H1 (cell line): ENCODE measurements at regions not wholly inside any gene's neighbourhood (a gene's known extent, or its start where the extent isn't known, plus 50 kb on each side); places are given as distances from the start of the nearest gene placed in this dataset.

Source experiments
- CTCF ChIA-PET: fragments of 300-600 bp; sonication (Branson Sonifier 250); formaldehyde crosslinking; loops from one replicate; lab custom pipeline; 2021; ENCODE audit not compliant: partially characterized antibody; lab: Charles Lee
- POLR2A ChIA-PET: fragments of 300-600 bp; sonication (Branson Sonifier 250); formaldehyde crosslinking; loops from one replicate; lab custom pipeline; 2021; ENCODE audit warnings: inconsistent platforms; ENCODE audit not compliant: partially characterized antibody; lab: Charles Lee
- DNase-seq, 2 experiments: peaks; one replicate each; pipeline versions ENCODE4 v3.0.0 to v3.0.0-alpha.2; 2010 to 2022; ENCODE audit warnings: low spot score in 2 of 2, low read depth in 1 of 2, mixed read lengths in 1 of 2
- FAIRE-seq: peaks from 2 replicates; lab custom pipeline; 2011; peaks lifted over from hg19 to GRCh38; lab: Jason Lieb, UNC
- H2AFZ ChIP-seq: 2 replicates; pipeline ENCODE4 v1.8.1; 2012; ENCODE audit warnings: low read length, inconsistent platforms
- H2AK5ac ChIP-seq: 2 replicates; pipeline ENCODE4 v1.6.1; 2013; ENCODE audit warnings: low read depth, low read length
- H2BK120ac ChIP-seq: replicated peaks from 2 replicates; pipeline ENCODE3; 2013; ENCODE audit warnings: low read depth, low read length, inconsistent platforms
- H2BK12ac ChIP-seq: 2 replicates; pipeline ENCODE4 v1.6.1; 2013; ENCODE audit warnings: low read depth, low read length
- H2BK15ac ChIP-seq: 2 replicates; pipeline ENCODE4 v1.6.1; 2013; ENCODE audit warnings: low read length
- H2BK20ac ChIP-seq: 2 replicates; pipeline ENCODE4 v1.6.1; 2013; ENCODE audit warnings: low read length
- H2BK5ac ChIP-seq: 2 replicates; pipeline ENCODE4 v1.6.1; 2013; ENCODE audit warnings: low read depth, low read length
- H3K14ac ChIP-seq: 2 replicates; pipeline ENCODE4 v1.6.1; 2013; ENCODE audit warnings: inconsistent platforms; ENCODE audit not compliant: insufficient read length
- H3K18ac ChIP-seq: 2 replicates; pipeline ENCODE4 v1.6.1; 2013; ENCODE audit warnings: low read length; ENCODE audit errors: extremely low read depth
- H3K23ac ChIP-seq: 2 replicates; pipeline ENCODE4 v1.6.1; 2013; ENCODE audit warnings: inconsistent platforms; ENCODE audit not compliant: insufficient read length
- H3K23me2 ChIP-seq: 2 replicates; pipeline ENCODE4 v1.6.1; 2013; ENCODE audit warnings: low read depth, low read length
- H3K27ac ChIP-seq: 2 replicates; pipeline ENCODE4 v1.6.1; 2011; ENCODE audit warnings: low read depth, low read length, inconsistent platforms
- H3K27me3 ChIP-seq, 4 experiments: replicated peaks in 1 of 4; 1 replicate in 1 of 4; 2 replicates in 3 of 4; pipeline versions ENCODE4 v1.6.1 to v1.8.1; 2011 to 2013; ENCODE audit warnings: low read length in 3 of 4, mild to moderate bottlenecking in 3 of 4, inconsistent platforms in 2 of 4, mixed read lengths in 2 of 4, moderate library complexity in 1 of 4; ENCODE audit not compliant: control insufficient read depth in 3 of 4, insufficient read depth in 3 of 4; ENCODE audit errors: extremely low read depth in 1 of 4
- H3K36me3 ChIP-seq, 4 experiments: 2 replicates each; pipeline versions ENCODE4 v1.6.1 to v1.8.1; 2011 to 2013; ENCODE audit warnings: mild to moderate bottlenecking in 4 of 4, low read length in 3 of 4, moderate library complexity in 2 of 4, control low read depth in 1 of 4, inconsistent platforms in 1 of 4; ENCODE audit not compliant: insufficient read depth in 4 of 4, control insufficient read depth in 2 of 4
- H3K4ac ChIP-seq: replicated peaks from 2 replicates; pipeline ENCODE3; 2013; ENCODE audit warnings: low read length, low read depth, mixed read lengths, inconsistent platforms; ENCODE audit not compliant: insufficient read length
- H3K4me1 ChIP-seq, 4 experiments: replicated peaks in 1 of 4; 1 replicate in 1 of 4; 2 replicates in 3 of 4; pipeline versions ENCODE4 v1.6.1 to v1.8.1; 2011 to 2013; ENCODE audit warnings: low read length in 3 of 4, inconsistent platforms in 2 of 4, mixed read lengths in 1 of 4; ENCODE audit not compliant: insufficient read depth in 4 of 4, control insufficient read depth in 3 of 4
- H3K4me2 ChIP-seq, 2 experiments: 2 replicates each; pipeline versions ENCODE4 v1.6.1 to v1.8.1; 2011 to 2013; ENCODE audit warnings: low read depth in 2 of 2, low read length in 2 of 2, control low read depth in 1 of 2, inconsistent platforms in 1 of 2, mild to moderate bottlenecking in 1 of 2; ENCODE audit not compliant: insufficient read depth in 1 of 2
- H3K4me3 ChIP-seq, 4 experiments: fragments of 200-600, 300-600 bp in 1 of 4; sonication (generic), shearing (Covaris generic), sonication (Bioruptor Twin) in 1 of 4; 2 replicates each; pipeline versions ENCODE4 v1.5.1 to v1.8.1; 2011 to 2016; ENCODE audit warnings: low read length in 4 of 4, low read depth in 3 of 4, control low read depth in 2 of 4, inconsistent platforms in 2 of 4, mild to moderate bottlenecking in 2 of 4, mixed read lengths in 1 of 4, moderate library complexity in 1 of 4; ENCODE audit not compliant: insufficient read depth in 2 of 4; ENCODE audit errors: extremely low read depth in 1 of 4
- H3K56ac ChIP-seq: replicated peaks from 2 replicates; pipeline ENCODE3; 2013; ENCODE audit warnings: low read depth, mild to moderate bottlenecking, mixed read lengths, low read length, inconsistent platforms; ENCODE audit not compliant: insufficient read length
- H3K79me1 ChIP-seq: 2 replicates; pipeline ENCODE4 v1.6.1; 2013; ENCODE audit warnings: low read depth, low read length, control low read depth
- H3K79me2 ChIP-seq, 2 experiments: 2 replicates each; pipeline versions ENCODE4 v1.6.1 to v1.8.1; 2012 to 2013; ENCODE audit warnings: low read length in 2 of 2, mild to moderate bottlenecking in 2 of 2, inconsistent platforms in 1 of 2; ENCODE audit not compliant: insufficient read depth in 2 of 2, control insufficient read depth in 1 of 2
- H3K9ac ChIP-seq, 4 experiments: replicated peaks in 1 of 4; 1 replicate in 1 of 4; 2 replicates in 3 of 4; pipeline versions ENCODE4 v1.6.1 to v1.8.1; 2011 to 2013; ENCODE audit warnings: low read depth in 3 of 4, low read length in 3 of 4, control low read depth in 2 of 4, mild to moderate bottlenecking in 2 of 4, moderate library complexity in 2 of 4, inconsistent platforms in 1 of 4; ENCODE audit errors: extremely low read depth in 1 of 4
- H3K9me3 ChIP-seq, 2 experiments: 2 replicates each; pipeline versions ENCODE4 v1.6.1 to v1.8.1; 2012 to 2013; ENCODE audit warnings: mild to moderate bottlenecking in 2 of 2, moderate library complexity in 2 of 2, control low read depth in 1 of 2, inconsistent platforms in 1 of 2, low read depth in 1 of 2, low read length in 1 of 2, mixed read lengths in 1 of 2; ENCODE audit not compliant: insufficient read depth in 2 of 2
- H4K20me1 ChIP-seq, 2 experiments: replicated peaks in 1 of 2; 2 replicates each; pipeline versions ENCODE3 to v1.8.1; 2011 to 2013; ENCODE audit warnings: inconsistent platforms in 2 of 2, low read length in 2 of 2, mild to moderate bottlenecking in 1 of 2; ENCODE audit not compliant: insufficient read depth in 2 of 2, control insufficient read depth in 1 of 2
- H4K5ac ChIP-seq: 2 replicates; pipeline ENCODE4 v1.6.1; 2013; ENCODE audit warnings: low read length, low read depth, mixed read lengths, inconsistent platforms; ENCODE audit not compliant: insufficient read length
- H4K8ac ChIP-seq: 2 replicates; pipeline ENCODE4 v1.8.0; 2013; ENCODE audit warnings: mild to moderate bottlenecking, moderate library complexity, low read length, inconsistent platforms; ENCODE audit not compliant: insufficient read depth; ENCODE audit errors: extremely low read depth
- H4K91ac ChIP-seq: replicated peaks from 2 replicates; pipeline ENCODE3; 2013; ENCODE audit warnings: low read length, mixed read lengths, inconsistent platforms; ENCODE audit not compliant: insufficient read length
- BCL11A ChIP-seq, 2 experiments: IDR thresholded peaks; one replicate each; pipeline ENCODE4 v1.6.1; 2011; ENCODE audit warnings: low read depth in 2 of 2, low read length in 2 of 2, mild to moderate bottlenecking in 2 of 2
- CHD1 ChIP-seq: IDR thresholded peaks from 2 replicates; pipeline ENCODE4 v1.6.1; 2012; ENCODE audit warnings: low read depth, low read length, improper control_type of control experiment
- CTBP2 ChIP-seq: IDR thresholded peaks from 2 replicates; pipeline ENCODE4 v1.7.0; 2011; ENCODE audit warnings: borderline replicate concordance, mild to moderate bottlenecking, moderate library complexity, mixed read lengths, low read length; ENCODE audit not compliant: insufficient read depth, insufficient read length
- FOSL1 ChIP-seq: IDR thresholded peaks from 2 replicates; pipeline ENCODE4 v1.6.1; 2011; ENCODE audit warnings: mild to moderate bottlenecking, low read depth, low read length, moderate library complexity; ENCODE audit not compliant: insufficient read depth
- GTF2F1 ChIP-seq: IDR thresholded peaks from 2 replicates; pipeline ENCODE4 v1.6.1; 2012; ENCODE audit warnings: low read depth, low read length, improper control_type of control experiment, borderline replicate concordance
- MAX ChIP-seq: IDR thresholded peaks from 2 replicates; pipeline ENCODE4 v1.6.1; 2012; ENCODE audit warnings: inconsistent platforms
- NRF1 ChIP-seq: IDR thresholded peaks from 2 replicates; pipeline ENCODE4 v1.6.1; 2011; ENCODE audit warnings: mild to moderate bottlenecking, low read depth, low read length, improper control_type of control experiment
- POLR2A ChIP-seq, 2 experiments: IDR thresholded peaks; 1 replicate in 1 of 2; 2 replicates in 1 of 2; pipeline ENCODE4 v1.6.1; 2011; ENCODE audit warnings: low read depth in 2 of 2, low read length in 2 of 2, mild to moderate bottlenecking in 2 of 2; ENCODE audit errors: control extremely low read depth in 1 of 2
- RBBP5 ChIP-seq: IDR thresholded peaks from 2 replicates; pipeline ENCODE4 v1.7.1; 2012; ENCODE audit warnings: low read depth, mild to moderate bottlenecking, inconsistent platforms, low read length, moderate library complexity, borderline replicate concordance
- RFX5 ChIP-seq: IDR thresholded peaks from 2 replicates; pipeline ENCODE4 v1.6.1; 2011; ENCODE audit warnings: low read depth, low read length, improper control_type of control experiment, borderline replicate concordance
- RNF2 ChIP-seq: fragments of 200-900, 300-1000 bp; sonication (generic); IDR thresholded peaks from 2 replicates; pipeline ENCODE4 v1.7.1; 2016; ENCODE audit warnings: borderline replicate concordance, low read depth, mild to moderate bottlenecking, antibody characterized with exemption, low read length; ENCODE audit not compliant: poor library complexity, severe bottlenecking; ENCODE audit errors: missing control alignments
- SP2 ChIP-seq: IDR thresholded peaks from 2 replicates; pipeline ENCODE4 v1.6.1; 2012; ENCODE audit warnings: mild to moderate bottlenecking, low read length, inconsistent platforms
- SUZ12 ChIP-seq: fragments of 200-600 bp; sonication (generic); IDR thresholded peaks from 2 replicates; pipeline ENCODE4 v1.6.1; 2012; ENCODE audit warnings: mild to moderate bottlenecking, inconsistent platforms, low read length, moderate library complexity, mixed read lengths
- TAF1 ChIP-seq: IDR thresholded peaks from 2 replicates; pipeline ENCODE4 v1.6.1; 2011; ENCODE audit warnings: mild to moderate bottlenecking, low read depth, low read length
- TBP ChIP-seq: IDR thresholded peaks from 2 replicates; pipeline ENCODE4 v1.6.1; 2011; ENCODE audit warnings: low read depth, low read length, improper control_type of control experiment
- WGBS, 2 experiments: shearing (Covaris generic) in 1 of 2; methylation state at CpG; one replicate each; pipeline versions ENCODE4 v1.1.6 to v1.1.7; 2013 to 2015; ENCODE audit warnings: low lambda C conversion rate in 2 of 2, mixed read lengths in 2 of 2, inconsistent platforms in 1 of 2, low coverage in 1 of 2, missing lambda C conversion rate in 1 of 2; ENCODE audit not compliant: insufficient replicate concordance in 2 of 2, insufficient coverage in 1 of 2, insufficient read length in 1 of 2; ENCODE audit errors: extremely low coverage in 1 of 2, missing lambda C conversion rate in 1 of 2; 5-methylcytosine and 5-hydroxymethylcytosine counted together

GRCh38 chr3:83524901-83525300 lies 1433.9 kb upstream of the CADM2 start:
- no peak for FAIRE-seq
- CTCF ChIA-PET: interaction anchor here (1.2 kb wide), 1 partner anchor 21 kb away, joined by 3 read pairs; no protein-coding TSS in a partner anchor
- TF ChIP-seq MAX (no peak), SUZ12 (no peak), RFX5 (no peak), CHD1 (no peak), GTF2F1 (no peak), CTBP2 (no peak), TAF1 (no peak), RBBP5 (no peak), POLR2A (IDR thresholded peaks at IDR 0.05; ENCODE audit: control extremely low read depth in 1 of 2, low read depth in 2 of 2, low read length in 2 of 2) (no peak), FOSL1 (no peak), NRF1 (no peak), SP2 (no peak), RNF2 (no peak), BCL11A (IDR thresholded peaks at IDR 0.05; ENCODE audit: low read depth in 2 of 2, low read length in 2 of 2) (no peak), TBP (no peak)

More at GRCh38 chr3:83524901-83525300, 1433.9 kb upstream of the CADM2 start:
- Histone ChIP-seq H4K91ac (no peak overlapping the region), H3K23ac (no peak overlapping the region), H3K27me3 (no peaks in the 10 kb centered on the region), H2BK15ac (no peak overlapping the region), H3K79me1 (no peaks in the 10 kb centered on the region), H4K20me1 (no peaks in the 10 kb centered on the region), H3K18ac (no peak overlapping the region; the same call in 1 of the 2 replicates), H3K14ac (no peak overlapping the region), H3K79me2 (no peaks in the 10 kb centered on the region), H3K4ac (no peak overlapping the region), H3K4me3 (no peak overlapping the region), H3K56ac (no peak overlapping the region), H2BK12ac (no peak overlapping the region), H3K23me2 (no peaks in the 10 kb centered on the region), H3K9me3 (no peaks in the 10 kb centered on the region), H4K8ac (no peak overlapping the region), H3K4me2 (no peak overlapping the region), H3K27ac (no peak overlapping the region), H3K9ac (peak overlapping the region in 1 of 4 experiments; percentile 13; a peak in 1 of 7 replicates), H3K4me1 (no peaks in the 10 kb centered on the region), H4K5ac (no peak overlapping the region), H2AK5ac (no peak overlapping the region), H2BK20ac (no peak overlapping the region), H2BK120ac (no peak overlapping the region), H2BK5ac (no peak overlapping the region), H3K36me3 (no peaks in the 10 kb centered on the region), H2AFZ (no peak overlapping the region; the same call in 1 of the 2 replicates)
- no peak for DNase-seq
- WGBS, 2 experiments: 82% methylated on average over 5 of the region's 5 CpGs; no CpG with 5 or more reads in 1 of the 2 experiments
- POLR2A ChIA-PET: no interaction called here
